ENCODE measurements at regions not wholly inside any gene's neighbourhood (a gene's known extent, or its start where the extent isn't known, plus 50 kb on each side); places are given as distances from the start of the nearest gene placed in this dataset.

- TF ChIP-seq CTCF (conservative IDR thresholded peaks at IDR 0.05; ENCODE audit: low read depth, low read length) (no peak), POLR2A (IDR thresholded peaks at IDR 0.05; ENCODE audit: low read depth, low read length) (no peak), CEBPB (IDR thresholded peaks at IDR 0.05; ENCODE audit: low read depth, low read length) (no peak), CHD1 (IDR thresholded peaks at IDR 0.05; ENCODE audit: low read depth, low read length) (no peak), FOS (IDR thresholded peaks at IDR 0.05; ENCODE audit: low read depth, low read length) (no peak), RCOR1 (IDR thresholded peaks at IDR 0.05; ENCODE audit: insufficient replicate concordance, low read length) (no peak), NFE2L2 (IDR thresholded peaks at IDR 0.05; ENCODE audit: low read depth, low read length) (no peak), RFX5 (IDR thresholded peaks at IDR 0.05; ENCODE audit: low read depth, low read length) (no peak), BHLHE40 (IDR thresholded peaks at IDR 0.05; ENCODE audit: low read depth, low read length) (no peak), MXI1 (IDR thresholded peaks at IDR 0.05; ENCODE audit: borderline replicate concordance, low read depth, low read length) (no peak)
- TF ChIP-seq, protein P1, sequence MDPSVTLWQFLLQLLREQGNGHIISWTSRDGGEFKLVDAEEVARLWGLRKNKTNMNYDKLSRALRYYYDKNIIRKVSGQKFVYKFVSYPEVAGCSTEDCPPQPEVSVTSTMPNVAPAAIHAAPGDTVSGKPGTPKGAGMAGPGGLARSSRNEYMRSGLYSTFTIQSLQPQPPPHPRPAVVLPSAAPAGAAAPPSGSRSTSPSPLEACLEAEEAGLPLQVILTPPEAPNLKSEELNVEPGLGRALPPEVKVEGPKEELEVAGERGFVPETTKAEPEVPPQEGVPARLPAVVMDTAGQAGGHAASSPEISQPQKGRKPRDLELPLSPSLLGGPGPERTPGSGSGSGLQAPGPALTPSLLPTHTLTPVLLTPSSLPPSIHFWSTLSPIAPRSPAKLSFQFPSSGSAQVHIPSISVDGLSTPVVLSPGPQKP (IDR thresholded peaks at IDR 0.05; ENCODE audit: borderline replicate concordance, low read depth, low read length): no peak
- TF ChIP-seq, protein P2, sequence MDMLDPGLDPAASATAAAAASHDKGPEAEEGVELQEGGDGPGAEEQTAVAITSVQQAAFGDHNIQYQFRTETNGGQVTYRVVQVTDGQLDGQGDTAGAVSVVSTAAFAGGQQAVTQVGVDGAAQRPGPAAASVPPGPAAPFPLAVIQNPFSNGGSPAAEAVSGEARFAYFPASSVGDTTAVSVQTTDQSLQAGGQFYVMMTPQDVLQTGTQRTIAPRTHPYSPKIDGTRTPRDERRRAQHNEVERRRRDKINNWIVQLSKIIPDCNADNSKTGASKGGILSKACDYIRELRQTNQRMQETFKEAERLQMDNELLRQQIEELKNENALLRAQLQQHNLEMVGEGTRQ (IDR thresholded peaks at IDR 0.05; ENCODE audit: low read depth, low read length): no peak
Observed at GRCh38 chr20:1803061-1803931, 91.9 kb upstream of the SIRPA start.

Data from IMR-90 (cell line).